ENCODE measurements at regions not wholly inside any gene's neighbourhood (a gene's known extent, or its start where the extent isn't known, plus 50 kb on each side); places are given as distances from the start of the nearest gene placed in this dataset.

DNA sequence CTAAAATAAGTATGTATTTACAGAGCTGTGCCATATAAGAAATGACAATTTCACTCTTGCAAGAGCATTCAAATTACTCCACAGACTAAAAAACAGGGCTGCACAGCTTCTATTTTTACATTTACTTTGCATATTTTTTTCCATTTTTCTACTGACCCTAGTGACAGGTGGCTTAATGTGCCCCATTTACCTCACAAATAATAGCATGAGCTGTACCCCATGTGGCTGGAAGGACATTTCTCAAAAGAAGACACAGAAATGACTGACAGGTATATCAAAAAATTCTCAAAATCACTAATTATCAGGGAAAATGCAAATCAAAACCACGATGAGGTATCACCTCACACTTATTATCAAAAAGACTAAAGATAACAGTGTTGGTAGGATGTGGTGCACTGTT is 1128.6 kb downstream of the SLC16A7 start (continued):
- TF ChIP-seq SIX5 (IDR thresholded peaks at IDR 0.05; ENCODE audit: low read depth, low read length) (no peak), MAFK (IDR thresholded peaks at IDR 0.05; ENCODE audit: low read depth, low read length) (no peak), EZH2 (IDR thresholded peaks at IDR 0.05; ENCODE audit: low read depth, low read length, severe bottlenecking) (no peak), PHF8 (conservative IDR thresholded peaks at IDR 0.05; ENCODE audit: low read depth, low read length) (no peak), TCF12 (IDR thresholded peaks at IDR 0.05; ENCODE audit: low read depth, low read length) (no peak), HDAC2 (IDR thresholded peaks at IDR 0.05; ENCODE audit: borderline replicate concordance in 1 of 2, low read depth in 2 of 2, low read length in 2 of 2) (no peak)
- TF ChIP-seq, protein P1, sequence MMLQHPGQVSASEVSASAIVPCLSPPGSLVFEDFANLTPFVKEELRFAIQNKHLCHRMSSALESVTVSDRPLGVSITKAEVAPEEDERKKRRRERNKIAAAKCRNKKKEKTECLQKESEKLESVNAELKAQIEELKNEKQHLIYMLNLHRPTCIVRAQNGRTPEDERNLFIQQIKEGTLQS (IDR thresholded peaks at IDR 0.05; ENCODE audit: insufficient read depth, low read depth, low read length), result no peak
- TF ChIP-seq, protein P2, sequence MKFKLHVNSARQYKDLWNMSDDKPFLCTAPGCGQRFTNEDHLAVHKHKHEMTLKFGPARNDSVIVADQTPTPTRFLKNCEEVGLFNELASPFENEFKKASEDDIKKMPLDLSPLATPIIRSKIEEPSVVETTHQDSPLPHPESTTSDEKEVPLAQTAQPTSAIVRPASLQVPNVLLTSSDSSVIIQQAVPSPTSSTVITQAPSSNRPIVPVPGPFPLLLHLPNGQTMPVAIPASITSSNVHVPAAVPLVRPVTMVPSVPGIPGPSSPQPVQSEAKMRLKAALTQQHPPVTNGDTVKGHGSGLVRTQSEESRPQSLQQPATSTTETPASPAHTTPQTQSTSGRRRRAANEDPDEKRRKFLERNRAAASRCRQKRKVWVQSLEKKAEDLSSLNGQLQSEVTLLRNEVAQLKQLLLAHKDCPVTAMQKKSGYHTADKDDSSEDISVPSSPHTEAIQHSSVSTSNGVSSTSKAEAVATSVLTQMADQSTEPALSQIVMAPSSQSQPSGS (IDR thresholded peaks at IDR 0.05; ENCODE audit: low read length), result no peak
